ENCODE measurements at regions not wholly inside any gene's neighbourhood (a gene's known extent, or its start where the extent isn't known, plus 50 kb on each side); places are given as distances from the start of the nearest gene placed in this dataset.

- TF ChIP-seq EZH2 (IDR thresholded peaks at IDR 0.05; ENCODE audit: borderline replicate concordance, low read length): no peak
- TF ChIP-seq, protein P1, sequence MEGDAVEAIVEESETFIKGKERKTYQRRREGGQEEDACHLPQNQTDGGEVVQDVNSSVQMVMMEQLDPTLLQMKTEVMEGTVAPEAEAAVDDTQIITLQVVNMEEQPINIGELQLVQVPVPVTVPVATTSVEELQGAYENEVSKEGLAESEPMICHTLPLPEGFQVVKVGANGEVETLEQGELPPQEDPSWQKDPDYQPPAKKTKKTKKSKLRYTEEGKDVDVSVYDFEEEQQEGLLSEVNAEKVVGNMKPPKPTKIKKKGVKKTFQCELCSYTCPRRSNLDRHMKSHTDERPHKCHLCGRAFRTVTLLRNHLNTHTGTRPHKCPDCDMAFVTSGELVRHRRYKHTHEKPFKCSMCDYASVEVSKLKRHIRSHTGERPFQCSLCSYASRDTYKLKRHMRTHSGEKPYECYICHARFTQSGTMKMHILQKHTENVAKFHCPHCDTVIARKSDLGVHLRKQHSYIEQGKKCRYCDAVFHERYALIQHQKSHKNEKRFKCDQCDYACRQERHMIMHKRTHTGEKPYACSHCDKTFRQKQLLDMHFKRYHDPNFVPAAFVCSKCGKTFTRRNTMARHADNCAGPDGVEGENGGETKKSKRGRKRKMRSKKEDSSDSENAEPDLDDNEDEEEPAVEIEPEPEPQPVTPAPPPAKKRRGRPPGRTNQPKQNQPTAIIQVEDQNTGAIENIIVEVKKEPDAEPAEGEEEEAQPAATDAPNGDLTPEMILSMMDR (conservative IDR thresholded peaks at IDR 0.05 in 1 of 2, IDR thresholded peaks at IDR 0.05 in 1 of 2; ENCODE audit: extremely low read depth in 1 of 2, insufficient read depth in 1 of 2, low read depth in 1 of 2, low read length in 2 of 2): no peak
Observed at GRCh38 chr9:89872913-89873707, 268.3 kb downstream of the GADD45G start.

Measured in mammary epithelial cell (primary cell).